Activated CD4-positive, CD25-positive, alpha-beta regulatory T cell (primary cell): ENCODE measurements at regions not wholly inside any gene's neighbourhood (a gene's known extent, or its start where the extent isn't known, plus 50 kb on each side); places are given as distances from the start of the nearest gene placed in this dataset.

ENCODE experiments used
- DNase-seq, 4 experiments: peaks; one replicate each; lab custom pipeline; 2025; lab: John Stamatoyannopoulos, UW

DNA sequence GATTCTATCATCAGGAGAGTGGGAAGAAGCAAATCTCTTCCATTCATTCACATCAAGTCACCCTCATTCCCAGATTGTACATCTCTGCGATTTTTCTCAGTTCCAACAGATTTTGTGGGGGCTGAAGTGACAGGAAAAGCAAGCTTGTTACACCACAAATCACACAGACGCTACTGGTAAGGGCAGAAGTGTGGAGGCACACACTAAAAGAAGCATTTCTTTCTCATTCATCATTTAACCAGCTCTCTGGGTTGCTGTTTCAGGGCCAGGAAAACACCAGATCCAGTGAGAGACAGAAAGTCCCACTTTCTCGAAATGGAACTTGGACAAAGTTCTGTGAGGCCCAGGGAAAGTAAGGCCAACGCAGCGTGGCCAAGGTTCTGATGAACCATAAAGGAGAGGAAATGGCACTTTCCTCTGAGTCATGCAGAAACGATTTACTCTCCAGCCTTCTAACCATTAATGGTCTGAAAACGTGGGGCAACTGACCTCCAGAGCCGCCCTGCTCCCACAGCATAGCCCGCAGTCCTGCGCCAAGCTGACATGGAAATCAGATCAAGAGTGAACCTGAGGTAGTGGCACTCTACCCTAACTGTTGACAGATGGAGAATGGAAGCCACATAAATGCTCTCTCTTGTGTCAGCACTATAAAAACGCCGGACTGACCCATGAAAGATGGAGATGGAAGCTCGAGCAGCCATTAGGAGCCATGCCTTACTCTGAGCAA lies 191.0 kb downstream of the C1D start:
- DNase-seq, result no peak

- DNase-seq, result no peak
These were observed 190.3 kb downstream of the C1D start for GRCh38 chr2:67872481-67872880.

GRCh38 chr2:67873916-67874315 lies 188.9 kb downstream of the C1D start:
- DNase-seq, result no peak

GRCh38 chr2:67876176-67876575 lies 186.6 kb downstream of the C1D start:
- no peak for DNase-seq

GRCh38 chr2:67877301-67877700 lies 185.5 kb downstream of the C1D start:
- no peak for DNase-seq

GRCh38 chr2:67878743-67879142 lies 184.1 kb downstream of the C1D start:
- DNase-seq, result no peak

- DNase-seq, result no peak
These were observed 183.1 kb downstream of the C1D start for GRCh38 chr2:67879586-67880290.

DNA sequence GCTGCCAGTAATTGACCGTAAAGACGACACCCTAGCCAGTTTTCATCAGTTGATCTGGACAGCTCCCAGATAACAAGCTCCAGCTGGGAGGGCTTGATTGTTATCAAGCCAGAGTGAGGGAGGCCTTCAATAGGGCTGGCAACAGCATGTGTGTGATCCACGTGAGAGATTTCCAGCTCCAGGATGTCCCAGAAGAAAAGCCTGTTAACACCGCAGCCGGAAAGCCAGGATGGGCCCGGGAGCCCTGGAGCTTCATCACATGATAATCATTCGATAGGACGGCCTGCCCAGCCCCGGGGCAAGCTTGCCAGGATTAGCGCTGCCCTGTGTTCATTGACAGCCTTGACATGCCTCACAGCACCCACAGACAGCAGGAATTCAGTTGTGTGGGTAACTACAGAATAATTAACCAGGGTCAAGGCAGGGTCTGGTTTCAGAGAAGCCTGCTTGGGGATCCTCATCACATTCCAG lies 182.5 kb downstream of the C1D start:
- DNase-seq, result no peak

- no peak for DNase-seq
These were observed 181.0 kb downstream of the C1D start for GRCh38 chr2:67881816-67882215.

- DNase-seq, result no peak
These were observed 179.3 kb downstream of the C1D start for GRCh38 chr2:67883316-67884087.

DNA sequence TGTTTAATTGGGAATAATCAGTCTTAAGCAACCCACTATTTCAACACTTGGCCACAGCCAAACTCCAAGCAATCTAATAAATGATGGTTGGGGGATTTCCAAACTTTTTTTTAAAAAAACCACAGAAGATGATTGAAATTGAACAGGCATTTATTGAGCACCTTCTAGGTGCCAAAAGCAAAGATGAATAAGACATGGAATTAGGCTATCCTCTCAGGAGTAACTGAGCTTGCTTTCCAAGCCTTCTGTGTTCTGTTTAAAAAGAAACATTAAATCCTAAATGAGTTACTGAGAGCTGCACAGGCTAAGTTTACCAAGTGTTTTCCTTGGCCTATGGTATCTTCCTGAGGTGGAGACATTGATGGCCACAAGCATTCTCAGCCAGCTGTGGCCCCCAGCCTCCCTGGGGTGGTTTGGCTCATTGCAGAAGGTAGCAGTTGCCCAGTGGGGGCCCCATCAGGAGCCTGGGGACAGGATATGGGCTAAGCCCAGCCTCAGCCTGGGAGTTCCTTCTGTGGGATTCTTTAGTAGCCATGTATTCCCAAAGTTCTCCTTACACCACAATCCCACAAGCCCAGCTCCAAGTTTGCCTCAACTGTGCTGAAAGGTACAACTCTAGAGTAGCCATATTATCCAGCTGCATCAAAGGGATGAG lies 174.3 kb downstream of the C1D start:
- DNase-seq, result no peak

DNA sequence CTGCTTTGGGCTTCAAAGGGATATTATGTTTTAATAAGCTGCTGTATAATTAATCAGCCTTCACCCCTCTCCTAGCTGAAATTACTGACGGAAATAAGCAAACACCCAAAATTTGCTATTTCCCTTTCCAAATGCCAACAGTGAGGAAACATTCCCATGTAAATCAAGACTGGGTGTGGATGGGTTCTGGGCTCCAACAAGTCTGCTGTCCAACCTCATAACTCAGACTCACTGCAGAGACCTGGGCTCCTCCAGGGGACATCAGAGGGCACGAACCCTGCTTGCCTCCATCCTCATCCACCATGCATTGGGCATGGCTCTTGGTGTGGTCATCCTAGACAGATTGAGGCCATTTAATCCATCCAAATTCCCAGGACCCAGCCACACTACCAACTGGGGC lies 173.7 kb downstream of the C1D start:
- no peak for DNase-seq

DNA sequence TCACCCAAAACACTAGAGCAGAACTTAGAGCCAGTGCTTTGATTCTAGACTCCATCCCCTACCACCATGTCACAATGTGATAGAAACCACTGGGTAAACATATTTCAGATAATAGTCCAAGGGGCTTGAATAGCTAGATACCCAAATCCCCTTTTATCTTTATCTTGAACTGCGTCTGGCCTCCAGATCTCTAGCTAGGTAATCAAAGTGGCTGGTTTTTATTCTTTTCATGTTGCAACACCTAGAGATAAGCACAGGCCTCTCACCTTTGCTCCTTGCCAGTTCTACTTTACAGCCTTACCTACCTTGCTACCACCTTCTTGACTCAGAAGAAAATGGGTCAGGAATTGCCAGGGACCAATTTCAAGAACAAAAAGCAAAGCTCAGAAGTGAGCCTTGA lies 171.2 kb downstream of the C1D start:
- no peak for DNase-seq

GRCh38 chr2:67892339-67892846 lies 170.4 kb downstream of the C1D start:
- DNase-seq, result no peak

GRCh38 chr2:67895227-67895941 lies 167.4 kb downstream of the C1D start:
- no peak for DNase-seq

DNA sequence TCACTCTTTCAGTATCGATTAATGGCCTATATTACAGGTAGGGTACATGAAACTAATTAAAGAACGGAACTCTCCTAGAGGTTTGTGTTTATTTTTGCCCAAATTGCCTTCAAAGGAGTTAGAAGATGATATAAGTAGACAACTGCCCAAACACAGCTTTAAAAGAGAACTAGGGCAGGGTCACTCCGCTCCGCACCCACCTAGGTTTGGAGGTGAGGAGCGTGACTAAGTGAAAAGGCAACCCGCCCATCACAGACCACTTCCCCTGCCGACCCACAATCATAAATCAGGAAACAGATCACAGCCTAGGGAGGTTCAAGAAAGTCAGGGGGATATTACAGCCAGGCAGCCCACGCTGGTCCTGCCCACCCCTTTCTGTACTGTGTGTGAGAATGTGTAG lies 166.7 kb downstream of the C1D start:
- DNase-seq, result no peak

DNA sequence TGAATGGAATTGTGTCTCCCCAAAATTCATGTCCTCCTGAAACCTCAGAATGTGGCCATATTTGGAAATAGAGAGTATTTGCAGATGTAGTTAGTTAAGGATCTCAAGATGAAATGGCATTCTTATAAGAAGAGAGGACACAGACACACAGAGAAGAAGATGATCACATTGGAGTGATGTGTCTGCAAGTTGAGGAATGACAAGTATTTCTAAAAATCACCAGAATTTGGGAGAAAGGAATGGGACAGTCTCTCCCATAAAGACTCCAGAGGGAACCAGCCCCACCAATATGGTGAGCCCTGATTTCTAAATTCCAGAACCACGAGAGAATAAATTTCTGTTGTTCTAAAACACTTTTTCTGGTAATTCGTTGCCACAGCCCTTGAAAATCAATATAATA lies 166.3 kb downstream of the C1D start:
- no peak for DNase-seq

DNA sequence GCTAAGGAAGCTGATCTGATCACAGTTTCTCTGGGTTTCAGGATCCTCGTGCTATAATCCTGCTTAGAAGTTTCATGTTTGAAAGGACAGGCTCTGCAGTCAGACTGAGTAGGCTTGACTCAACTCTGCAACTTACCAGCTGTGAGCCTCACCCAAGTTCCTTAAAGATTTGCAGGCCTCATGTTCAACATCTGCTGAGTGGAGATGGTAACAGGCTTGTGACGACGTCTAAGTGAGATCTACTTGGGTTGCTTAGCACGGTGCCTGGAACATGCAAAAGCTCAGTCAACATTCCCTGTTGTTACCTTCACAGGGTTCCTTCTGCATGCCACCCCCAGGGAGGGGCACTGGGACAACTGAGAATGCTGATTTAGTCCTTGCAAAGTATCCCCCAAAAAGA lies 164.2 kb downstream of the C1D start:
- DNase-seq, result no peak

GRCh38 chr2:67899187-67899586 lies 163.6 kb downstream of the C1D start:
- no peak for DNase-seq

GRCh38 chr2:67900826-67901225 lies 162.0 kb downstream of the C1D start:
- DNase-seq, result no peak

- no peak for DNase-seq
These were observed 158.2 kb downstream of the C1D start for GRCh38 chr2:67904566-67904965.

DNA sequence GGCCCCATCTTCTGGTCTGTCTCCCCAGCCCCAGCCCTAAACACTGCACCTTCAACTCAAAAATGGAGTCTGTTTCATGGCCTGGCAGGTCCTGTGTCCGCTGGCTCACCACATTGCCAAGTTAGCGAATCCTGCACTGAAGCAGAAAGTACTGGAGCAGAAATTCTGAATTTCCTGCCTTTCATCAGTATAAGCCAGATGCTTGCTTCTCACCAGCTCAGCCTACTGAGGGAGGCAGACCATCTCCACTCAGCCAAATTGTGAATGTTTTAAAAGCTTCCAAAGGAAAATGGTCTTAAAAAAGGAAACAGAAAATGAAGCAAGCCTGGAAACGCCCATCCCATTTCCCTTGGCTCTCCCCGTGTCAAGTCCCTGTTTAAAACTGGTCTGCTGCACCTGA lies 157.8 kb downstream of the C1D start:
- no peak for DNase-seq
